ENCODE measurements at regions not wholly inside any gene's neighbourhood (a gene's known extent, or its start where the extent isn't known, plus 50 kb on each side); places are given as distances from the start of the nearest gene placed in this dataset.

DNA sequence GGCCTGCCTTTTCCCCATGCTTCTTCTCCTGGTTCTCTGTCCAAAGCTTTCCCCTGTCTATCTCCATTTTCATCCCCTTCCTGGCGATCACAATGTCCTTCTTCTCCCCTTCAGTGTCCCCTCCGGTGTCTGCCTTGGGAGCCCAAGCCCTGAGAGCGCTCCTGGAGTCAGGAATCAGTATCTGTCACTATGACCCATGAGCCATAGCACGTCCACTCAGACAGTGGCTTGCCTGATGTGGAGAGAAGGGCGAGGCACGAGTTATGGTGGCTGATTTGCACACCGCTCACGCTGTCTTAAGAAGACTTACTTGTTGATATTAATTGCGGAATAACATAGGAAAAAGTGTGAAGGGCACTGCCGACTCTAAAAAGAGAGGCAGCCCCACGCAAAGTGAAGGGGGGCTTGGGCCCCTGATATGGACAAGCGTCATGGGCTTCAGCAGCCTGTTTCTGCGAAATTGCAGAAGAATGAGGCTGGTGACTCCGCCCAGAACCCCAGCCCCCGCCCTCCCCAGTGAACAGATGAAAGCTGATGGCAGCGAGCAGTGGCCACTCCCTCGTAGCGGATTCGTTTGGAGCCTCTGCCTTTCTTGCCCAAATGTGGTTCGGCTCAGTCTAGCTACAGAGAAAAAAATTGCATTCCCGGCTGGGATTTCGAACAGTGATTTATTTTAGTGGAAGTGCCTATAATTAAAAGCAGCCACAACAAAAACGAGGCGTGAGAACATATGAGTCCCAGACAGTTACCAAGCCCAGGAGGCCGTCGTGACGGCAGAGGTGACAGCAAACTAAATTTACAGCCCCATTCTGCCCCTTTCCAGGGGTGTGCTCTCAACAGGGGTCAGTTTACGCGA, 149.8 kb downstream of the ICE1 start:
- no peak overlapping the region for H3K4me3 ChIP-seq (ENCODE audit: low read depth, low read length)
- TF ChIP-seq, protein P1, sequence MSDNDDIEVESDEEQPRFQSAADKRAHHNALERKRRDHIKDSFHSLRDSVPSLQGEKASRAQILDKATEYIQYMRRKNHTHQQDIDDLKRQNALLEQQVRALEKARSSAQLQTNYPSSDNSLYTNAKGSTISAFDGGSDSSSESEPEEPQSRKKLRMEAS (IDR thresholded peaks at IDR 0.05; ENCODE audit: low read depth, low read length): no peak
- TF ChIP-seq POLR2A (IDR thresholded peaks at IDR 0.05; ENCODE audit: extremely low read depth, insufficient read length) (no peak), MYC (IDR thresholded peaks at IDR 0.05; ENCODE audit: low read depth, low read length) (no peak)
- TF ChIP-seq, protein P2, sequence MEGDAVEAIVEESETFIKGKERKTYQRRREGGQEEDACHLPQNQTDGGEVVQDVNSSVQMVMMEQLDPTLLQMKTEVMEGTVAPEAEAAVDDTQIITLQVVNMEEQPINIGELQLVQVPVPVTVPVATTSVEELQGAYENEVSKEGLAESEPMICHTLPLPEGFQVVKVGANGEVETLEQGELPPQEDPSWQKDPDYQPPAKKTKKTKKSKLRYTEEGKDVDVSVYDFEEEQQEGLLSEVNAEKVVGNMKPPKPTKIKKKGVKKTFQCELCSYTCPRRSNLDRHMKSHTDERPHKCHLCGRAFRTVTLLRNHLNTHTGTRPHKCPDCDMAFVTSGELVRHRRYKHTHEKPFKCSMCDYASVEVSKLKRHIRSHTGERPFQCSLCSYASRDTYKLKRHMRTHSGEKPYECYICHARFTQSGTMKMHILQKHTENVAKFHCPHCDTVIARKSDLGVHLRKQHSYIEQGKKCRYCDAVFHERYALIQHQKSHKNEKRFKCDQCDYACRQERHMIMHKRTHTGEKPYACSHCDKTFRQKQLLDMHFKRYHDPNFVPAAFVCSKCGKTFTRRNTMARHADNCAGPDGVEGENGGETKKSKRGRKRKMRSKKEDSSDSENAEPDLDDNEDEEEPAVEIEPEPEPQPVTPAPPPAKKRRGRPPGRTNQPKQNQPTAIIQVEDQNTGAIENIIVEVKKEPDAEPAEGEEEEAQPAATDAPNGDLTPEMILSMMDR (IDR thresholded peaks at IDR 0.05; ENCODE audit: low read depth, low read length): no peak
- DNase-seq (ENCODE audit: low read depth): no peak

DNA sequence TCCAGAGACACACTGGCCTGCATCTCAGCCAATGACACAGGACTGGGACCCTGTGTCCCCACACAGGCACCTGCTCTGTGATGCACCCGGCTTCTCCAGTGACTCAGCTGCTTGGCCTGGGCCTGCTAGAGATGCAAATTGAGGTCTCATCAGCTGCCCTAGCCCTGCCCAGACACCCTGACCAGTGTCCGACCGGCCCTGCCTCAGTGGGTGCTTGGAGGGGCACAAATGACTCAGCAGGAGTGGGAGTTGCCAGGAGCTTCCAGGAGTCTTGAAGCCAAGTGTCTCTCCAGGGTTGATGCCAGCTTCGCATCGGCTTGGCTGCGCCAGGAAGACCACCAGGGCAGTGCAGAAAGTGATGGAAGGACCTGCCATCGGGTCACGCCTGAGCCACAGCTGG, 148.2 kb downstream of the ICE1 start:
- no peak overlapping the region for H3K4me3 ChIP-seq (ENCODE audit: low read depth, low read length)
- TF ChIP-seq MYC (IDR thresholded peaks at IDR 0.05; ENCODE audit: low read depth, low read length) (no peak), POLR2A (IDR thresholded peaks at IDR 0.05; ENCODE audit: extremely low read depth, insufficient read length) (no peak)
- TF ChIP-seq, protein P2 (IDR thresholded peaks at IDR 0.05; ENCODE audit: low read depth, low read length): no peak
- no peak for DNase-seq (ENCODE audit: low read depth)

DNA sequence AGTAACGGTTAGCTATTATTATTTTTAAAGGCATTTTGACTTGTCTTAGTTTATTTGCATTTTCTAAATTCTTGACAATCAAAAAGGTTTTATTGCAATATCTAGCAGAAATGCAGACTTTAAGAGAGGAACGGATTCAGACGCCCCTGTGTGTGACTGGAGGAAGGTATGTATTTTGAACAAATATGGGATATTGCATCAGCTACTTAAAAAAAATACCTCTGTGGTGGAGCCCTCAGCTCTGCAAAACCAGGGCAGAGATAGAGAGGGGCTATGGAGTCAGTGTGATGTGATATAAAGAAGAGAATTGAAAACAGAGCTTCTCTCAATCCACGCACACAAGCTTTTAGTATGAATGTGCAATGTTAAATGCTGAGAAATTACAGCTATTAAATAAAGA, 142.4 kb downstream of the ICE1 start:
- DNase-seq (ENCODE audit: low read depth): no peak
- no peak overlapping the region for H3K4me3 ChIP-seq (ENCODE audit: low read depth, low read length)
- TF ChIP-seq, protein P2 (IDR thresholded peaks at IDR 0.05; ENCODE audit: low read depth, low read length): no peak
- TF ChIP-seq POLR2A (IDR thresholded peaks at IDR 0.05; ENCODE audit: extremely low read depth, insufficient read length): no peak
- no peak for TF ChIP-seq MYC (IDR thresholded peaks at IDR 0.05; ENCODE audit: low read depth, low read length)
- TF ChIP-seq, protein P1 (IDR thresholded peaks at IDR 0.05; ENCODE audit: low read depth, low read length): no peak

DNA sequence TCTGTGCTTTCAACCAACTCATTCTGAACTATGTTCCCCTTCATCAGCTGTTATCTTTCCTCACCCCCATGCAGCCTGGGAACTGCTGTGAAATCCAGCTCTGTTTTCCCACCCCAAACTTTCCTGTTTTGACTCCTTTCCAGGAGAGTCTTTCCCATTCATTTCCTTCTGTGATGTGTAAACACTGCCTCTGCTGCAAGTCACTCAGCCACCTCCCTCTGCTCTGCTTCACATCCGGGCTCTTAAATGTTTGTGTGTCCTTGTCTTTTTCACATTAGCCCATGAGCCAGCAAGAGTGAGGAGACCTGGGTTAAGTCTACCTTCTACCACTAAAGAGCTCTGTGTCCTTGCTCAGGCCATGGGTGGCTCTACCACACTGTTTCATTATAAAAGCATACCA, 137.5 kb downstream of the ICE1 start:
- no peak overlapping the region for H3K4me3 ChIP-seq (ENCODE audit: low read depth, low read length)
- DNase-seq (ENCODE audit: low read depth): no peak
- TF ChIP-seq POLR2A (IDR thresholded peaks at IDR 0.05; ENCODE audit: extremely low read depth, insufficient read length): no peak
- TF ChIP-seq MYC (IDR thresholded peaks at IDR 0.05; ENCODE audit: low read depth, low read length): no peak
- TF ChIP-seq, protein P2 (IDR thresholded peaks at IDR 0.05; ENCODE audit: low read depth, low read length): no peak
- TF ChIP-seq, protein P1 (IDR thresholded peaks at IDR 0.05; ENCODE audit: low read depth, low read length): no peak

DNA sequence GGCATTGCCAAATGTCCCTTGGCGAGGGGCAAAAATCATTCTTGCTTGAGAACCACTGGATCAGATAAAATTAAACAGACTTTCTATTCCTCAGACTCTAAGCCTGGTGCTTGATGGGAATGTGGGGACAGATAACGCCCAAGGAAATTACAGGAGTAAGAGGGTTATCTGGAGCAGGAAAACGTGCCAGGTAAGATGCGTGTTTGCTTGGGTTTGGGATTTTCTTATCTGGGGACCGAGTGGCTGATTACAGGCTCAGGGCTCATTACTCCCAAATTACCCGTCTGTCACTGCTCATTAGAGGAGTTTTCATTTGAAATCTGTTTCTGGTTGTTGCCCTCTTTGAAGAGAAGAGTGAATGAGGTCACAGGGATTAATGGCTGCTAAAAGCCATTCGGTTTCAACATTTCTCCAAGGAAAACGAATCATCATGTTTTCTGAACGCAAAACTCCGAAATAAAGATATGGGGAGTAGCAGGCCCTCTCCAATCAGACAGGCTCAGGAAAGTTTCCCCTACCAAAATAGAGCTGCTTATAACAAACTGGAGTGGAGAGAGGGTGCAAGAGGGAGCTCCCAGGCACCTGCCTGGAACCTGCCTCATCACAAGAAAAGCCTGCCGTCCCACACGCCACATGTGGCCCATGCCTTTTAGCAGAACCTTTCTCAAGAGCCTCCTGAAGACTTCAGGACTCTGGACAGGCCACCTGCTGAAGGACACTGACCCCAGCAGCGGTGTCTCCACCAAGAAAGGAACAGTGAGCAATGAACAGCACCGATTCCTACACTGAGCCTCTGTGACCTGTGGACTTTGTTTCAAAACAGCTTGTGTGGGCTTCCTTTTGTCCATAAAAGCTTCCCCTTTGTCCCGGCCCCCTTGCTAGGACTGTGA, 136.4 kb downstream of the ICE1 start:
- TF ChIP-seq, protein P1 (IDR thresholded peaks at IDR 0.05; ENCODE audit: low read depth, low read length): no peak
- no peak for TF ChIP-seq POLR2A (IDR thresholded peaks at IDR 0.05; ENCODE audit: extremely low read depth, insufficient read length)
- H3K4me3 ChIP-seq (ENCODE audit: low read depth, low read length): no peak overlapping the region
- no peak for DNase-seq (ENCODE audit: low read depth)

DNA sequence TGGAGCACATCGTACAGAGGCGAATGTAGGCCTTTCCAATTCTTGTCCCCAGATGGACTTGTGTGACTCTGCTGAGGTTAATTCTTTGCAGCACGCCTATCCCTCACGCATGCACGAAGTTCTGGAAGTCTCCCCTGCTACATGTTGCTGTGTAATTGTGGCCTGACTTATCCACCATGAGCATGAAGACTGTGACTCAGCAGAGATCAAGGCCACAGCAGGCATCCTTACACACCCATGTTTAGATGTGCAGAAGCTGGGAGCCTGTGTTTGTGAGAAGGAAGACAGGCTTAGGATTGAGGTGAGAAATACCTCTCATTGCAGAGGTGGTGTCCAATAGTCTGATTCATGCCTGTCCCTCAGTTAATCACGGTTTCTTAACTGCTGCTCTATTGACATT, 135.6 kb downstream of the ICE1 start:
- TF ChIP-seq, protein P2 (IDR thresholded peaks at IDR 0.05; ENCODE audit: low read depth, low read length): no peak
- TF ChIP-seq MYC (IDR thresholded peaks at IDR 0.05; ENCODE audit: low read depth, low read length) (no peak), POLR2A (IDR thresholded peaks at IDR 0.05; ENCODE audit: extremely low read depth, insufficient read length) (no peak)
- TF ChIP-seq, protein P1 (IDR thresholded peaks at IDR 0.05; ENCODE audit: low read depth, low read length): no peak
- H3K4me3 ChIP-seq (ENCODE audit: low read depth, low read length): no peak overlapping the region
- DNase-seq (ENCODE audit: low read depth): no peak

Measured in NB4 (cell line).